H9 (cell line): ENCODE measurements at regions not wholly inside any gene's neighbourhood (a gene's known extent, or its start where the extent isn't known, plus 50 kb on each side); places are given as distances from the start of the nearest gene placed in this dataset.

Experiments
- DNase-seq: peaks from one replicate; pipeline ENCODE4 v3.0.0-alpha.2; 2017
- H2AFZ ChIP-seq: one replicate; pipeline ENCODE4 v1.6.1; 2013; ENCODE audit warnings: mild to moderate bottlenecking, low read length, control low read depth, moderate library complexity
- H2AK5ac ChIP-seq: 2 replicates; pipeline ENCODE4 v1.6.1; 2013; ENCODE audit warnings: low read length, control low read depth, mixed read lengths; ENCODE audit not compliant: insufficient read length
- H2BK120ac ChIP-seq: one replicate; pipeline ENCODE4 v1.6.1; 2013; ENCODE audit warnings: low read depth, mild to moderate bottlenecking, low read length, control low read depth, inconsistent platforms; ENCODE audit not compliant: poor library complexity, severe bottlenecking
- H2BK12ac ChIP-seq: 2 replicates; pipeline ENCODE4 v1.6.1; 2013; ENCODE audit warnings: low read length, control low read depth, mixed read lengths, low read depth; ENCODE audit not compliant: insufficient read length
- H2BK15ac ChIP-seq: 2 replicates; pipeline ENCODE4 v1.6.1; 2013; ENCODE audit warnings: low read depth, low read length, control low read depth
- H2BK20ac ChIP-seq: one replicate; pipeline ENCODE4 v1.6.1; 2013; ENCODE audit warnings: low read depth, mild to moderate bottlenecking, low read length, control low read depth, inconsistent platforms; ENCODE audit not compliant: poor library complexity, severe bottlenecking
- H2BK5ac ChIP-seq: 2 replicates; pipeline ENCODE4 v1.6.1; 2013; ENCODE audit warnings: low read length, control low read depth, mixed read lengths; ENCODE audit not compliant: insufficient read length
- H3K14ac ChIP-seq: 2 replicates; pipeline ENCODE4 v1.6.1; 2013; ENCODE audit warnings: low read length, control low read depth; ENCODE audit not compliant: insufficient read depth
- H3K18ac ChIP-seq: 2 replicates; pipeline ENCODE4 v1.6.1; 2013; ENCODE audit warnings: low read depth, mild to moderate bottlenecking, mixed read lengths, low read length, control low read depth; ENCODE audit not compliant: insufficient read length
- H3K23ac ChIP-seq: 2 replicates; pipeline ENCODE4 v1.6.1; 2013; ENCODE audit warnings: low read length, control low read depth, mixed read lengths, low read depth; ENCODE audit not compliant: insufficient read length
- H3K23me2 ChIP-seq: 2 replicates; pipeline ENCODE4 v1.6.1; 2013; ENCODE audit warnings: low read depth, mild to moderate bottlenecking, mixed read lengths, low read length, control low read depth; ENCODE audit not compliant: insufficient read length, poor library complexity, severe bottlenecking
- H3K27ac ChIP-seq: 2 replicates; pipeline ENCODE4 v1.5.1; 2013; ENCODE audit warnings: low read length, control low read depth, mixed read lengths, low read depth; ENCODE audit not compliant: insufficient read length
- H3K27me3 ChIP-seq: 2 replicates; pipeline ENCODE4 v1.6.1; 2013; ENCODE audit warnings: low read length, control low read depth, inconsistent platforms; ENCODE audit not compliant: insufficient read depth
- H3K4ac ChIP-seq: 2 replicates; pipeline ENCODE4 v1.6.1; 2013; ENCODE audit warnings: low read depth, mild to moderate bottlenecking, control low read depth, inconsistent platforms, low read length, moderate library complexity
- H3K4me1 ChIP-seq: 2 replicates; pipeline ENCODE4 v1.6.1; 2013; ENCODE audit warnings: low read length, control low read depth, inconsistent platforms; ENCODE audit not compliant: insufficient read depth
- H3K4me2 ChIP-seq: 2 replicates; pipeline ENCODE4 v1.6.1; 2013; ENCODE audit warnings: low read length, control low read depth, mixed read lengths; ENCODE audit not compliant: insufficient read length, insufficient read depth
- H3K56ac ChIP-seq: 2 replicates; pipeline ENCODE4 v1.6.1; 2013; ENCODE audit warnings: low read depth, mild to moderate bottlenecking, mixed read lengths, low read length, control low read depth; ENCODE audit not compliant: insufficient read length
- H3K79me1 ChIP-seq: 2 replicates; pipeline ENCODE4 v1.6.1; 2013; ENCODE audit warnings: low read depth, mild to moderate bottlenecking, moderate library complexity, low read length, control low read depth, inconsistent platforms; ENCODE audit not compliant: insufficient read depth, poor library complexity, severe bottlenecking
- H3K79me2 ChIP-seq: 2 replicates; pipeline ENCODE4 v1.6.1; 2013; ENCODE audit warnings: low read length, control low read depth, inconsistent platforms; ENCODE audit not compliant: insufficient read depth
- H3K9ac ChIP-seq: 2 replicates; pipeline ENCODE4 v1.6.1; 2013; ENCODE audit warnings: low read length, control low read depth, mixed read lengths; ENCODE audit not compliant: insufficient read length; ENCODE audit errors: extremely low read depth
- H3K9me3 ChIP-seq: one replicate; pipeline ENCODE4 v1.6.1; 2013; ENCODE audit warnings: low read depth, low read length, inconsistent platforms; ENCODE audit not compliant: control insufficient read depth
- H3T11ph ChIP-seq: one replicate; pipeline ENCODE4 v1.6.1; 2013; ENCODE audit warnings: mild to moderate bottlenecking, low read length, control low read depth, inconsistent platforms
- H4K20me1 ChIP-seq: one replicate; pipeline ENCODE4 v1.6.1; 2013; ENCODE audit not compliant: control insufficient read depth, insufficient read length, insufficient read depth
- H4K5ac ChIP-seq: 2 replicates; pipeline ENCODE4 v1.6.1; 2013; ENCODE audit warnings: low read depth, mild to moderate bottlenecking, mixed read lengths, low read length, control low read depth; ENCODE audit not compliant: insufficient read length
- H4K8ac ChIP-seq: replicated peaks from 2 replicates; pipeline ENCODE4 v1.6.1; 2013; ENCODE audit warnings: low read length, control low read depth, mixed read lengths, low read depth; ENCODE audit not compliant: insufficient read length
- H4K91ac ChIP-seq: 2 replicates; pipeline ENCODE4 v1.6.1; 2013; ENCODE audit warnings: low read depth, mild to moderate bottlenecking, moderate library complexity, mixed read lengths, low read length, control low read depth; ENCODE audit not compliant: insufficient read length
- H3K27ac Mint-ChIP-seq, 3 experiments: 2 replicates in 2 of 3; 3 replicates in 1 of 3; pipeline ENCODE4 v1.8.0; 2020 to 2021; ENCODE audit warnings: mixed read lengths in 3 of 3, mild to moderate bottlenecking in 1 of 3, moderate library complexity in 1 of 3
- H3K27me3 Mint-ChIP-seq: 2 replicates; pipeline ENCODE4 v1.8.0; 2021; ENCODE audit warnings: low read depth, mild to moderate bottlenecking, moderate library complexity, mixed read lengths
- H3K36me3 Mint-ChIP-seq, 3 experiments: 2 replicates in 2 of 3; 3 replicates in 1 of 3; pipeline ENCODE4 v1.8.0; 2020 to 2021; ENCODE audit warnings: low read depth in 3 of 3, mixed read lengths in 3 of 3; ENCODE audit not compliant: insufficient read depth in 1 of 3
- H3K4me1 Mint-ChIP-seq, 2 experiments: 2 replicates each; pipeline ENCODE4 v1.8.0; 2020; ENCODE audit warnings: mixed read lengths in 2 of 2
- H3K4me3 Mint-ChIP-seq, 2 experiments: 2 replicates in 1 of 2; 3 replicates in 1 of 2; pipeline ENCODE4 v1.8.0; 2020 to 2021; ENCODE audit warnings: mild to moderate bottlenecking in 2 of 2, mixed read lengths in 2 of 2, moderate library complexity in 1 of 2
- H3K9me3 Mint-ChIP-seq, 2 experiments: 2 replicates in 1 of 2; 3 replicates in 1 of 2; pipeline ENCODE4 v1.8.0; 2020; ENCODE audit warnings: mild to moderate bottlenecking in 2 of 2, mixed read lengths in 2 of 2, moderate library complexity in 1 of 2
- WGBS: extraction: QIAGEN DNeasy Blood & Tissue Kit; methylation state at CpG from one replicate; pipeline ENCODE4 v1.1.7; 2013; ENCODE audit warnings: missing lambda C conversion rate, low lambda C conversion rate, mixed read lengths; ENCODE audit not compliant: insufficient read length; ENCODE audit errors: extremely low coverage; 5-methylcytosine and 5-hydroxymethylcytosine counted together
- TF ChIP-seq, protein P1 (sequence below): fragments of 200-600 bp; sonication (generic); conservative IDR thresholded peaks from 3 replicates; pipeline ENCODE4 v1.8.0; 2021; ENCODE audit warnings: antibody characterized with exemption, mild to moderate bottlenecking

DNA sequence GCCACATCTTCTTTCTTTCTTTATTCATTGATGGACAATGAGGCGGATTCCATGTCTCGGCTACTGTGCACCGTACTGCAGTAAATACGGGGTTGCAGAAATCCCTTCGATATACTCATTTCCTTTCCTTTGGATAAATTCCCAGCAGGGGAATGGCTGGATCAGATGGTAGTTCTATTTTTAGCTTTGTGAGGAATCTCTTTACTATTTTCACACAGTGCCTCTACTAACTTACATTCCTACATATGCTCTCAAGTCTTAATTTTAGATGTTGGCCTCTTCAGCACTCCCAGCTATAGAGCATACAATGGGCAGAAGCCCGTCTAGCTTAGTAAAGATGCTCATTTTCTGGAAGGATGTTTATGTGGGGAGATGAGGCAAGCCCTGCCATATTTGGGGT is 317.4 kb downstream of the ASMT start:
- TF ChIP-seq, protein P1, sequence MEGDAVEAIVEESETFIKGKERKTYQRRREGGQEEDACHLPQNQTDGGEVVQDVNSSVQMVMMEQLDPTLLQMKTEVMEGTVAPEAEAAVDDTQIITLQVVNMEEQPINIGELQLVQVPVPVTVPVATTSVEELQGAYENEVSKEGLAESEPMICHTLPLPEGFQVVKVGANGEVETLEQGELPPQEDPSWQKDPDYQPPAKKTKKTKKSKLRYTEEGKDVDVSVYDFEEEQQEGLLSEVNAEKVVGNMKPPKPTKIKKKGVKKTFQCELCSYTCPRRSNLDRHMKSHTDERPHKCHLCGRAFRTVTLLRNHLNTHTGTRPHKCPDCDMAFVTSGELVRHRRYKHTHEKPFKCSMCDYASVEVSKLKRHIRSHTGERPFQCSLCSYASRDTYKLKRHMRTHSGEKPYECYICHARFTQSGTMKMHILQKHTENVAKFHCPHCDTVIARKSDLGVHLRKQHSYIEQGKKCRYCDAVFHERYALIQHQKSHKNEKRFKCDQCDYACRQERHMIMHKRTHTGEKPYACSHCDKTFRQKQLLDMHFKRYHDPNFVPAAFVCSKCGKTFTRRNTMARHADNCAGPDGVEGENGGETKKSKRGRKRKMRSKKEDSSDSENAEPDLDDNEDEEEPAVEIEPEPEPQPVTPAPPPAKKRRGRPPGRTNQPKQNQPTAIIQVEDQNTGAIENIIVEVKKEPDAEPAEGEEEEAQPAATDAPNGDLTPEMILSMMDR, result no peak
- no peaks in the 10 kb centered on the region; a peak in 1 of 5 replicates for H3K9me3 Mint-ChIP-seq
- H2BK15ac ChIP-seq, result no peak overlapping the region
- H2AK5ac ChIP-seq, result no peak overlapping the region
- H3K4me1 ChIP-seq, result peaks cover 4% of the 10 kb centered on the region; the same call in 1 of the 2 replicates
- H3K9ac ChIP-seq, result no peak overlapping the region
- H3K14ac ChIP-seq, result no peak overlapping the region
- no peak overlapping the region for H2BK5ac ChIP-seq
- no peak overlapping the region for H3K18ac ChIP-seq
- H4K5ac ChIP-seq, result no peak overlapping the region
- H3K23ac ChIP-seq, result no peak overlapping the region
- H2BK20ac ChIP-seq, result no peak overlapping the region
- no peak overlapping the region for H3K56ac ChIP-seq
- H3K79me1 ChIP-seq, result no peaks in the 10 kb centered on the region
- H3K27ac Mint-ChIP-seq, result 0 out of 7 replicates have a peak overlapping the region, but pooled peaks of 1 of the 3 experiments have one; percentile 55
- no peak overlapping the region for H3K27ac ChIP-seq
- H3K4me1 Mint-ChIP-seq, result peaks cover 24 to 26% of the 10 kb centered on the region in 2 experiments
- no peak for DNase-seq
- H3T11ph ChIP-seq, result no peak overlapping the region
- no peak overlapping the region for H3K4me3 Mint-ChIP-seq
- H3K4ac ChIP-seq, result no peak overlapping the region
- no peaks in the 10 kb centered on the region for H3K79me2 ChIP-seq
- no peak overlapping the region for H2BK120ac ChIP-seq
- no CpG with 5 or more reads among the region's 6 CpGs for WGBS
- no peaks in the 10 kb centered on the region for H3K27me3 ChIP-seq
- H3K4me2 ChIP-seq, result no peak overlapping the region
- no peak overlapping the region for H4K8ac ChIP-seq
- H4K91ac ChIP-seq, result no peak overlapping the region
- peaks cover 0 to 4% (median 0%) of the 10 kb centered on the region in 3 experiments; a peak in 1 of 7 replicates for H3K36me3 Mint-ChIP-seq
- H2BK12ac ChIP-seq, result no peak overlapping the region
- H3K27me3 Mint-ChIP-seq, result 0 out of 2 replicates have a peak, but pooled peaks cover 1% of the 10 kb centered on the region
- no peak overlapping the region for H2AFZ ChIP-seq
- H3K9me3 ChIP-seq, result no peaks in the 10 kb centered on the region
- H4K20me1 ChIP-seq, result no peaks in the 10 kb centered on the region
- no peaks in the 10 kb centered on the region for H3K23me2 ChIP-seq
